ENCODE measurements at regions not wholly inside any gene's neighbourhood (a gene's known extent, or its start where the extent isn't known, plus 50 kb on each side); places are given as distances from the start of the nearest gene placed in this dataset.

- 9 to 20% (median 17%) methylated on average over 26 to 31 of the region's 31 CpGs for WGBS, 3 donors
- Histone ChIP-seq H3K4me3 (no peak overlapping the region), H3K27ac (no peak overlapping the region), H3K4me1 (no peaks in the 10 kb centered on the region), H3K27me3 (ENCODE audit: insufficient read depth in 3 of 3, low read length in 2 of 3) (peaks cover 0 to 67% (median 30%) of the 10 kb centered on the region in 3 donors), H3K9me3 (no peaks in the 10 kb centered on the region), H3K36me3 (ENCODE audit: insufficient read depth in 1 of 2, low read depth in 1 of 2) (no peaks in the 10 kb centered on the region)
- intact Hi-C loops (cut with DNase I): no loop called here
- TF ChIP-seq CTCF (IDR thresholded peaks at IDR 0.05): no peak
- ATAC-seq (no peak), DNase-seq (no peak)
Observed at GRCh38 chr4:1556541-1557220, 127.4 kb downstream of the FAM53A start.

- Histone ChIP-seq H3K4me3 (no peak overlapping the region), H3K27me3 (ENCODE audit: insufficient read depth in 3 of 3, low read length in 2 of 3) (peaks cover 0 to 54% (median 30%) of the 10 kb centered on the region in 3 donors), H3K4me1 (no peaks in the 10 kb centered on the region), H3K27ac (no peak overlapping the region), H3K9me3 (no peaks in the 10 kb centered on the region), H3K36me3 (ENCODE audit: insufficient read depth in 1 of 2, low read depth in 1 of 2) (no peaks in the 10 kb centered on the region)
- no peak for TF ChIP-seq CTCF (IDR thresholded peaks at IDR 0.05)
- DNase-seq (no peak), ATAC-seq (no peak)
- intact Hi-C loops (cut with DNase I): no loop called here
- 56 to 64% (median 62%) methylated on average over 16 of the region's 16 CpGs for WGBS, 3 donors
Observed at GRCh38 chr4:1554876-1555265, 129.2 kb downstream of the FAM53A start.

- intact Hi-C loops (cut with DNase I): no loop called here
- Histone ChIP-seq H3K27me3 (ENCODE audit: insufficient read depth in 3 of 3, low read length in 2 of 3) (peaks cover 0 to 49% (median 28%) of the 10 kb centered on the region in 3 donors), H3K9me3 (no peaks in the 10 kb centered on the region), H3K4me1 (no peaks in the 10 kb centered on the region), H3K27ac (no peak overlapping the region), H3K36me3 (ENCODE audit: insufficient read depth in 1 of 2, low read depth in 1 of 2) (no peaks in the 10 kb centered on the region), H3K4me3 (no peak overlapping the region)
- DNase-seq (no peak), ATAC-seq (no peak)
- WGBS, 3 donors: 76 to 80% (median 78%) methylated on average over 22 to 26 of the region's 26 CpGs
- TF ChIP-seq CTCF (IDR thresholded peaks at IDR 0.05): no peak
Observed at GRCh38 chr4:1554246-1554875, 129.8 kb downstream of the FAM53A start.

- 74 to 80% (median 80%) methylated on average over 17 to 18 of the region's 18 CpGs for WGBS, 3 donors
- H3K9me3 ChIP-seq: no peaks in the 10 kb centered on the region
- intact Hi-C loops (cut with DNase I): no loop called here
- ATAC-seq (no peak), DNase-seq (no peak)
- no peak overlapping the region for H3K27ac ChIP-seq
- no peak for TF ChIP-seq CTCF (IDR thresholded peaks at IDR 0.05)
- peaks cover 0 to 41% (median 25%) of the 10 kb centered on the region in 3 donors for H3K27me3 ChIP-seq (ENCODE audit: insufficient read depth in 3 of 3, low read length in 2 of 3)
- no peak overlapping the region for H3K4me3 ChIP-seq
- H3K36me3 ChIP-seq (ENCODE audit: insufficient read depth in 1 of 2, low read depth in 1 of 2): no peaks in the 10 kb centered on the region
- H3K4me1 ChIP-seq: no peaks in the 10 kb centered on the region
Observed at GRCh38 chr4:1553365-1553764, 130.7 kb downstream of the FAM53A start.
